ENCODE measurements at regions not wholly inside any gene's neighbourhood (a gene's known extent, or its start where the extent isn't known, plus 50 kb on each side); places are given as distances from the start of the nearest gene placed in this dataset.

DNA sequence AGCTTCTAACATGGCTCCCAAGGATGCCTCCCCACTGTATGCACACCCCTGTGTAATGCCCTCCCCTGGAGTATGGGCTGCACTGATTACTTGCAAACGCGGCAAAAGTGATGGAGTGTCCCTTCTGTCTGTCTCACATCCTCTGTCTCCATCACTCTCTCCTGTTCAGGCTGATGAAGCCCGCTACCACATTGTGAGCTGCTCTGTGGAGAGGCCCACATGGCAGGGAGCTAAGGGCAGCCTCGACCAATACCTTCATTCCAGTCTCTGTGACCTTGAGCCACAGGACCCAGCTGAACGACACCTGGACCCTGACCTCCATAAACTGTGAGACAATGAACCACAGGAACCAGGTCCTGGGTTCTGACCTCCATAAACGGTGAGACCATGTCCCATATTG is 154.1 kb upstream of the ETV3 start:
- no peak for DNase-seq (ENCODE audit: low spot score)

DNA sequence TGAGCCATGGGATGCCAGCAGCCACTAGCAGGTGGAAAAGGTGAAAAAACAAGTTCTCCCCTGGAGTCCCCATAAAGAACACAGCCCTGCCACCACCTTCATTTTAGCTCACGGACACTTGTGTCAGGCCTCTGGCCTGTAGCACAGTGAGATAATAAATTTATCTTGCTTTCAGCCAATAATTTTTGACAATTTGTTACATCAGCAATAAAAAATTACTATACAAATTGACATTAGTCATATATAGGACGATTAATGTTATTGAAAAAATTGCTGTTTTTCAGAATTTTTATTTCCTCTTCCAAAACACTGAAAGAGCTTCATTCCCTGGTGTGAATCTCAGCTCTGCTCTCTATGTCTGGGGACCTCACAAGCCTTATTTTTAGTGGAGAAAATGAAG is 152.9 kb upstream of the ETV3 start:
- DNase-seq (ENCODE audit: low spot score) = no peak

DNA sequence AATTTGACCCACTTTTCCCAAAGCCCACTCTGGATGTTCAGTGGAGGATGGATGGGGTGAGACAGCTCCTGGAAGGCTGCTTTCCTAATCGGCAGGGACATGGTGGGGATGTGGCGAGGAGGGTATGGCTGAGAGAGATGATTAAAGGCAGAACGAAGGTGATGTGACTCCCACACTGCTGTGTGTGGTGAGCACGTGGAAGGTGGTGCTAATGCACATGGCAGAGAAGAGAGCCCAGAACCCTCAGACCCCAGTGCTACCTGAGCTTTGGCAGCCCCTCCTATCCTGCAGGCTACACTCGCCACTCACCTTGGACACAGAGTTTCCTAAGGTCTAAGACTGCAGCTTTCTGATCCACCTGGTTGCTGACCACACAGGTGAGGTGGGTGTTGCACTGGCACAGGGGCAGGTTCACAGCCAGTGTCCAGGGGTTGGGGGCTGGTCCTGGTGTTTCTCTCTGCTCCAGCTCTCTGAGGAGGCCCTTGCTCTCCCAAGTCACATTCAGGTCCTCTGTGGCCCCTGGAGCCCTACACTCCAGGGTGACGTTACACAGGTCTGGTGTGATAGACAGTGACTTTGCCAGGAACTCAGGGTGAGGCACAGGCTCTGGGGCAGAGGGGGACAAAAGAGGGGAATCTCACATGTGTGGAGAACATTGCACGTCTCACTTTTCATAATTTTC is 151.4 kb upstream of the ETV3 start:
- DNase-seq (ENCODE audit: low spot score) = no peak

DNA sequence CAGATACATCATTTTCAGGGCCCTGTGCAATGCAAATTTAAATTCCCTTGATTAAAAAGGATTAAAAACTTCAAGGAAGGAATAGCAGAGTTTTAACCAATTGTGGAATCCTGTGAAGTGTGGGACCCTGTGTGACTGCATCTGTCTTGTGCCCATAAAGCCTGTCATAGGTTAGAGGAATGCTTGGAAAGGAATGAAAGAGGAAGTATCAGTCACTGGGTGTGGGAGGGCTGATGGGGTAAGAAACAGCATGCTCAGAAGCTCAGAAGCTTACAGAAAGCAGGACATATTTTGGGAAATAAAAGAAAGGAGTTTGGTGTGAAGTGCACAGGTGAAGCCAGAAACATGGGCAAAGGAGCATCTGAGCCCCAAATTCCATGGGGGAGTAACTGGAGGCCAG is 150.8 kb upstream of the ETV3 start:
- no peak for DNase-seq (ENCODE audit: low spot score)

DNA sequence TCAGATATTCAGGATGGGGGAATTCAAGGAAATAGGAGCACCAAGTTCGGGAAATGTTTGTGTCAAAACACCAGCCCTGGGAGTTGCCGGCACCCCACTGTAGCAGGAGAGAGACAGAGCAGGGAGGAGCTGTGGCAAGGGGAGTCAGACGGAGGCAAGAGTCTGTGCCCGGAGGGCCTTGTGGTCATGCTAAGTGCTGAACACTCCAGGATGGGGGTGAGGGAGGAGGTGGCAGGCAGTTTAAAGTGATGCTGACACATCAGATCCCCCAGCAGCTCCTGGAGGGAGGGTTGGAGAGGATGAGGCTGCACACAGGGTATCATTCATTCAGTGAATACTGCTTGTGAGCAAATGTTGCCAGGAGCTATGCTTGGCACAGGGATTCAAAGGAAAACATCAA is 150.3 kb upstream of the ETV3 start:
- DNase-seq (ENCODE audit: low spot score) = no peak

DNA sequence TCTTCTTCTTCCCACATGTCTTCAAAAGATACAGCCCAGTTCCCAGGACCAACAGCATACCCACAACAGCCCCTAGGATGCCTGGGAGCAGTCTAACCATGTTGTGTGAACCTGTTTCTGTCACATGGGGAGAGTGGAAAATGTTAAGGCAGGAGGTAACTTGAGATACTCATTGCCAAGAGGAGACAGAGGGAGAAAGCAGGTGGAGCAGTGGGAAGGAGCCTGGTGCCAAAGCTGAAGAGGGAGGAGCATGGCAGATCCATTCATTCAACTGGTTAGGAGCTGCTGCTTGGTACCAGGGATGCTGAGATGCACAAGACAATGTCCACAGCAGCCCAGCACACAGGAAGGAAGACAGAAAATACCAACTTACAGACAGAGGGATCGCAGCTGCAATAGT is 149.8 kb upstream of the ETV3 start:
- DNase-seq (ENCODE audit: low spot score) = no peak

DNA sequence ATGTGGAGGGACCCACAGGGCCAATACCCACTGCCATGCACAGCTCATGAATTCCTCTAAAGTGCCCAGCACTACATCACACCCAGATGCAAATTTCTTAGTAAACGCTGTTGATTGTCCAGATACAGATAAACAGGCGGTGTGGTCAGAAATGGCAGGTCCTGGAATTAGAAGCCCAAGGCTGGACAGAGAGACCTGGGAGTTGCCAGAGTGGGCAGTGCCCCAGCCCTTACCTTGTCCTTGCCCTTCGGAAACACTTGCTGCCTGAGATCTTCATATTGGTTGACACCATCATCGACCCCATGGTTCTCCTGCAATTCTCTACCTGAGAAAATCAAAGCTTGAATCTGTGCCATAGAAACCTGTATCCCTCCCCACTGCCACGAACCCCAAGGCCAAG is 149.3 kb upstream of the ETV3 start:
- no peak for DNase-seq (ENCODE audit: low spot score)

DNA sequence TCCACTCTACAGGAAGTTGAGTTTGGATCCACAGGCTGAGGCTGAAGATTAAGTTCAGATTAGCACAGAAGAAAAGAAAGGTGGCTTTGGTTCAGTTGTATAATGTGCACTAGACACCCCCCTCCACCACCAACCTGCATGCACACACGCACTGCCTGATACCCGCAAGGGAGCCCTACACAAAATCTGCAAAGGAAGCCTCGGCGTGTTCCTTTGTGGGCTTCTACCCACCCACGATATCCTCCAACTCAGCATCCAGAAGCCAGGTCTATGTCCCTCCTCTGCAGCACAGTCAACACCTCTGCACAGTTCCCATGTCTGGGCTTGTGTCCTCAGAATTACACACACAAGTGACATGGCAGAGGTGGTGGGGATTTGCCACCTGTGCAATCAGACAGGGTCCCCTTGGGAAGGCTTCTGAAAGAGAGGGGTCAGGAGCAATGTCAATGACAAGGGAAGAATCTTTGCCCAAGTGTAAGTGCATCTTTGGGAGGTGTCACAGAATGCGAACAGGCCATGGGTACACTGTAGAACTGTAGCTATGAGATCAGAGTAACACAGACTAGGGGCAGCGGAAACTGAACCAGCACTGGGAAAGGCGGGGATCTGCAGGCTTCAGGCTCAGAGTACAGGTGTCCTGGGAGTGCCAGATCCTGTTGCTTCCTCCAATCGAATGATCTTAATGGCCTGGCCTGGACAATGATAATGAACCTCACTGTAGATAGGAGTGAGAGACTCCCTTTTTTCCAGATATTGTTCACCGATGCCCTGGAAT is 148.6 kb upstream of the ETV3 start:
- DNase-seq (ENCODE audit: low spot score) = no peak

DNA sequence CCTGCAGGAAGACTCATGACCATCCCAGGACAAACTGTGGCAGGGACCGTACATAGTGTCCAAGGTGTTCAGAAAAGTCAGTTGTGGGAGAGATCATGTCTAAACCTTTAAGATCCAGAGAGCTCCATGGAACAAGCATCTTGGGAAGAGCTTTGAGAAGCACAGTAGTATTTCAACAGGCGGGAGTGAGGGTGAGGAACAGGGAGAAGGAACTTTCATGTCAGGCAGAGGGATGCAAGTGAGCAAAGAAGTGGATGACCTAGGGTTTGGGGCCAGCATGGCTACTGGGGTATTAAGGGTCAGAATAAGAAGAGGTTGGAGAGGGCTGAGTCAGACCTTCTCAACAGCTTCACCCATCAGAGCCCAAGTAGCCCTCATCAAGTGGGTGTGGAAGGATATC is 147.9 kb upstream of the ETV3 start:
- DNase-seq (ENCODE audit: low spot score) = no peak

DNA sequence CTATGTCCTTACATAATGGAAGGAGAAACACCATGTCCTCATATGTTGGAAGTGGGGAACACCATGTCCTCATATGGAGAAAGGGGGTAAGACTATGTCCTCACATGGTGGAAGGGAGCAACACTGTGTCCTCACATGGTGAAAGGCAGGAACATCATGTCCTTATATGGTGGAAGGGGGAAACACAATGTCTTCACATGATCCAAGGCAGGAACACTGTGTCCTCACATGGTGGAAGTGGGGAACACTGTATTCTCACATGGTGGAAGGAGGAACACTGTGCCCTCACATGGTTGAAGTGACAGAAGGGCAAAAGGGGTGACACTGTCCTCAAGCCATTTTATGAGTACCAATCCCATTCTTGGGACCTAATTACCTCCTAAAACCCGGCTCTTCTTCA is 146.3 kb upstream of the ETV3 start:
- no peak for DNase-seq (ENCODE audit: low spot score)

DNA sequence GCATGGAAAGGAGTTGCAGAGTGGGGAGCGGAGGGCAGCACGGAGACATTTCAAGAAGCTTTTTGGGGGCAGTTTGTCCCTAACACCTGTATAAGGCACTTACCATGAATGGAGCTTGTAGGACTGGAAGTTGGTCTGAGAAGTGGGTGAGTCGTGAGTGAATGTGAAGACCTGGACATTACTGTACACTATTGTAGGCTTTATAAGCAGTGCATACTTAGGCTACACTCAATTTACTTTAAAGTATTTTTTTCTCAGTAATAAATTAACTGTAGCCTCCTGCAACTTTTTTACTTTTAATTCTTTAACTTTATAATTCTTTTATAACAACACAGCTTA is 141.6 kb upstream of the ETV3 start:
- DNase-seq (ENCODE audit: low spot score) = no peak

DNA sequence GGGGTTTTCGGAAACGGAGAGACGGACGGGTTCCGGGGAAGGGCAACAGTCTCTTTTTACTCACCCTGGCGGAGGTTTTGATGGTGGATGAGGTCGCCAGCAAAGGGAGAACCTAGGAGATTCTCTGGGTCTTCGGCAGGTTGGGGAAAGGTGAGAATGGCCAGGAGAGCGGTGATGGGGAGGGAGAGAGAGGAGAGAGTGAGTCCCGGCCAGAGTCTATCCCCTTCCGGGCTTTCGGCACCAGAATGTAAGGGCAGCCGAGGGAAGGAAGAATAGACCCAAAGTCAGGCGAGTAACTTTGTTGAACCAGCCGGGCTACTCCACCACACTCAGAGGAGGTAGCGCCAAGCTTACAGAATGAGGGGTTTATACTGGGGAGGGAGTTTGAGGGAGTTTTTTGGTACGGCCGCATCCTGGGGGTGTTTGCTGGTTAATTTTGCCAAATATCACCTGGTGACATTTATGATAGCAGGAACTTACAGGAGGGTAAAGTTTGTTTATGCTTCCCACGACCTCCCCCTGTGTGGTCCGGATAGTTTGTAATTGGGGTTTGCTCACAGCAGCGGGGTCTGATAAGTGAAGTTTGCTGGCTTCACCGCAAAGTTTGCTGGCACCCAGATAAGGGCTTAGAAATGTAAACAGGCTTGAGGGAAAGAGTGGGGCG is 141.1 kb upstream of the ETV3 start:
- no peak for DNase-seq (ENCODE audit: low spot score)

DNA sequence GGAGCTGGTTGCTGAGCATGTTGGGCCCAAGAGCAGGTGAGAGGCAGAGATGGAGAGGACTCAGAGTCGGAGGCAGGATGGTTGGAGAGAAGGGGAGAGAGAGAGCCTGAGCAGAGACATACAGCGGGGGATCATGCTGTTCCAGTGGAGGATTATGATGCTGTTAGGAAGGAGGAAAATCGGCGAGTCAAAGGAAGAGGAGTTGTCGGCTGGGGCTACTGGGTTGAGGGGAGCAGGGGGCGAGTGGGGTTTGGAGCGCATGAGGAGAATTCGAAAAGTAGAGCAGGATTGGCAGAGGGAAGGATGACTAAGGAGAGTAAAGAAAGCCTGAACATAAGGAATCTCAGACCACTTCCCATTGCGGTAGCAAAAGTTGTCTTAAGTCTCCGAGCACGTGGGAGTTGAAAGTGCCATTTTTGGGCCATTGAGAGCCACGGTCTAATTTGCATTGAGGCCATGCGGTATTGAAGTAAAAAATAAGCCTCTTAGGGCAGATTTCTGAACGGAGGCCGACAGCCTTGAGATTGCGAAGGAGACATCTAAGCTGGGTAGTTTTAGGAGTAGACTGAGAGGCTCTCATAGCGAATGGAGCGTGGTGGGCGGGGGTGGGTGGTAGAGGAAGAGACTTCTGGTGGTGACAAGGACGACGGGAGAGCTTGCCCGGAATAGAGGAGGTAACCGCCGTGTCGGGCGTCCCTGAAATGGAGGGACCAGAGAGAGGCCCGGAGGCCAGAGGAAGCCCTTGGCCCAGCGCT is 140.4 kb upstream of the ETV3 start:
- DNase-seq (ENCODE audit: low spot score) = no peak

DNA sequence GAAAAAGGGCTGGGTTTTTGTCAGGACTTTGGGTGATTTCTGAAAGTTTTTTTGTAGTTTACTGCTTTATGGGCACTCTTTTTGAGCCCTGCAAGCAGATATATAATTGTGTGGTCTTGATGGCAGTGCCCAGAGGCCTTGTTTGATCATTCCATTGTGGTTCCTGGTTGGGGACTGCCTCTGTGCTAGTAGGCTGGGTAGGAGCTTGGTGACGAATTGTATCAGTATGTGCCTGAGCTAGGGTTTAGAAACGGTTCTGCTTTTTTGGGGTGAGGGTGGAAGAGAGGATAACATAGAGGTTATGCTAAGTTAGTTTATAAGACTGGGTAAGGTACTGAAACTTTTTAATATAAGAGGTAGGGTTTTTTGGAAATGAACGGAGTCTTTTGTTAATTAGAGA is 139.7 kb upstream of the ETV3 start:
- DNase-seq (ENCODE audit: low spot score) = no peak

DNA sequence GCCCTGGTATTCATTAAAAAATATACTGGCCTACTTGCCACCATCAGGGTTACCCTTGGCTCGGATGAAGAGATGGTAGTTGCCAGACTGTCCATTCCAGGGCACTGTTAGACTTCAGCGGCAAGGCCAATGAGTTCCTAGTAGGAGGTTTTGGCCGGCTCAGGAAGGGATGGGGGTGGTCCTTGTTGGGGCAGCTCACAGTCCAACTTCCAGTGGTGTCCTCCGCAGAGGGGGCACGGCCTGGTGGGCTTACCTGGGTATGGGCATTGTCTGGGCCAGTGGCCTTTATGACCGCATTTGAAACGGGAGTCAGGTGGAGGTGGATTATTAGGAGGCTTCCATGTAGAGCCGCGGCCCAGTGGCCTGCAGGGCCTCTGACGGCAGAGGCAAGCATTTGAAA is 139.1 kb upstream of the ETV3 start:
- no peak for DNase-seq (ENCODE audit: low spot score)

DNA sequence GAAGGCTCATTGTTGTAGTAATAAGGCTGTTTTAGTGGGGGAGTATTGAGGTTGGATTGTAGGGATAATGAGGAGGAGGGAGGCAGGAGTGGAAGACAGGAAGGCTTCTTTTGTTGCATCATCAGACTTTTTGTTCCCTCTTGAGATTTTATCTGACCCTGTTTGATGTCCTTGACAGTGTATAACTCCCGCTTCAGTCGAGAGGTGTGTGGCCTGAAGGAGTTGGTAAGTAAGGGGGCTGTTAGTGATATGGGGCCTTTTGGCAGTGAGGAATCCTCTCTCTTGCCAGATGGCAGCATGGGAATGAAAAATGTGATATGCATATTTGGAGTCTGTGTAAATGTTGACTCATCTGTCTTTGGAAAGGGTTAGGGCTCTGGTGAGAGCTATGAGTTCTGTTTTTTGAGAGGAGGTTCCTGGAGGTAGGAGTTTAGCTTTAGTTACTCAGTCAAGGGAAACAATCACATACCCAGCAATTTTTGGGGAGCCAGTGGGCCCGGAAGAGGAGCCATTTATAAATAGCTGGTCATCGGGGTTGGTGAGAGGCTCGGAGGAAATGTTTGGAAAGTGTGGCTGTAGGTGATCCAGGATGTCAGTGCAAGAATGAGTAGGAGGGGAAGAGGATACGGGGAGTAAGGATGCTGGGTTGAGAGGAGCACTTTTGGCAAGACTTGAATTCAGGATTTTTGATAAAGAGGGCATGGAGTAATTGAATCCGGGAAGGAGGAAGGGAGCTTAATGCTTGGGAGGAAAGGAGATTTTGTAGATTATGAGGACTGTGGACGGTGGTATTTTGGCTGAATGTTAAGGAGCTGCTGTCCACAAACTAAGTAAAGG is 136.7 kb upstream of the ETV3 start:
- DNase-seq (ENCODE audit: low spot score) = no peak

DNA sequence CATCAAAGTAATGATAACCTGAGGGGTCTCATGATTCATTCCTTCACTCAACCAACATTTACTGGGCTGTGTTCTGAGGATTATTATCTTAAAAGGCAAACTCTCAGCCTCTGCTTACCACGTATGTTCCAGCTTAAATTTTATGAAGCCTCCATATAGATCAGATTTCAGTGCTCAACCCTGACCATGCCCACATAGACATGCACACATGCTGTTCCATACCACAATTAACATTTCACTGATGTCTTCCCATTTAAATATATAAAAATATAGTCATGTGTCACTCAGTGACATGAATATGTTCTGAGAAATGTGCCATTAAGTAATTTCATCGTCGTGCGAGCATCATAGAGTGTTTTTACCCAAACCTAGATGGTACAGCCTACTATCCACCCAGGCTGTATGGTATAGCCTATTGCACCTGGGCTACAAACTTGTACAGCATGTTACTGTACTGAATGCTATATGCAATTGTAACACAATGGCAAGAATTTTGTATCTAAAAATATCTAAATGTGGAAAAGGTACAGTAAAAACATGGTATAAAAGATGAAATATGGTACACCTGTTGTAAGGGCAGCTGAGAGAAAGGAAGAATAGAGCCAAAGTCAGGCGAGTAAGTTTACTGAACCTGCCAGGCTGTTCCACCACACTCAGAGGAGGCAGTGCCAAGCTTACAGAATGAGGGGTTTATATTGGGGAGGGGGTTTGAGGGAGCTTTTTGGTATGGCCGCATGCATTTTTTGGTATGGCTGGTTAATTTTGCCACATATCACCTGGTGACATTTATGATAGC is 134.7 kb upstream of the ETV3 start:
- DNase-seq (ENCODE audit: low spot score) = no peak

DNA sequence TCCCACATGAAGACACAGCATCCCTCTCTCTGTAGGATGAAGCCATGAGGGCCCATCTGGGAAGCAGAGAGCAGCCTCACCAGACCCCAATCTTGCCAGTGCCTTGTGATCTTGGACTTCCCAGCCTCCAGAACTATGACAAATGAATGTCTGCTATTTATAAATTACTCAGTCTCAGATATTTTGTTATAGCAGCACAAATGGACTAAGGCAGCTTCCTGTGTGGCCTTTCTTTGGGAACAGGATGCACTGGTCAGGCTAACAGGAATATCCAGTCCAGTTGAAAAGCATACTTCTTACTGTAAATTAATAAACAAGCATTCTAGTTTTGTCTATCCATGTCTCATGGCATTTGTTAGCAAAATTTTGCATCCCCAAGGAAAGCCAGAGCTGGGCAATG is 134.1 kb upstream of the ETV3 start:
- no peak for DNase-seq (ENCODE audit: low spot score)

DNA sequence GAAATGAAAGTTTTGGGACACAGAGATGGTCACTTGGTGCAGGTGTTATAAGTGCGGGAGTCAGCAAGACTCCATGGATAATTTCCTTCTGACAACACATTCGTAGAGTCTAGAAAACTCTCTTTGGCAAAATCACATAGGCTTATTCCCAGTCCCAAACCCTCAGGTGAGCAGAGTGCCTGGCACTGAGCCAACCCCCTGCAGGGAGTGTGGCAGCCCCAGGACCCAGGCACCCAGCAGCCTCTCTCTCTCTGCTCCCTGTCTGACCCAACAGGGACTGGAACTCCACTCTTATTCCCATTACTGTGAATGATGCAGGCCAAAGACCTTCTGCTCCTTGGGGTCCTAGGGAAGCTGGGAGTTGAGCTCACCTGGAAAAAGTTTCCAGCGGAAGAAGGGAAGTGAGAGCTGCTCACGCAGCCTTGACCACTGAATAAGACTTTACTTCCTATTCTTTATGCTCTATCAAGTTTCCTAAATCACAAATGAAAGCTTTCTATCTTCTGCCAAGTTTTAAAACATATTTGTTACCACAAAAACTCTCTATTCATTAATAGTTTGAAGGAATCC is 132.6 kb upstream of the ETV3 start:
- DNase-seq (ENCODE audit: low spot score) = no peak

All from mesenteric fat pad (tissue), 1 donor.